ENCODE measurements at regions not wholly inside any gene's neighbourhood (a gene's known extent, or its start where the extent isn't known, plus 50 kb on each side); places are given as distances from the start of the nearest gene placed in this dataset.

DNA sequence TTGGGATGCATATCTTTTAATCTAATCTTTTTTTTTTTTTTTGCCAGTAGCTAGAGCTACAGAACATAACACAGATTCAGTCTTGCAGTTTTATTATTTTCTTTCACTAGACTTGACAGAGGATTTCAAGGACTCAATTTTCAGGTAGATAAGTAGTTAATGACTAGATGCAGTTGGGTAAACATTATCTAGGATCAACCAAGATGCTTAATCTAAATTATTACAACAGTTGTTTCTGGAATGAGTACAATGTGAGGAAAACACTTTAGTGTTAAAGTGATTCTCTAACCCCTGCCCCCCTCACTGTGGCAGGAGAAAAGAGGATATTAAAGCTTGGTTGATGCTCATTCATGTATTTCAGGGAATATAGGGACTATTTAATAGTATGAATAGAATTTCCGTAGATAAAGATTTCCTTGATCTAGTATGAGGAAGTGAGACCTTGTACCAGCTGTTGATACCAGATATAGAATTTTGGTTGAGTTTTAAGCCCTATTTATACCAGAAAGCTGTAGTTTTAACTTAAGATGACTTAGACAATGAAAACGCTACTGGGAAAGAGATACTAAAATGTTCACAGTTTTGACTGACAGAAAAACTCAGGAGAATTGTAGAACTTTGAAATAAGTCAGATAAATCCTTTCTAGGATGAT, 389.0 kb upstream of the C2CD4B start:
- H3K36me3 ChIP-seq: no peaks in the 10 kb centered on the region
- peaks cover 0 to 24% (median 7%) of the 10 kb centered on the region in 12 donors for H3K4me1 ChIP-seq
- WGBS, 4 donors: 75 to 84% (median 80%) methylated on average over 2 of the region's 2 CpGs
- H3K27ac ChIP-seq: no peak overlapping the region
- no peaks in the 10 kb centered on the region for H3K27me3 ChIP-seq
- peaks cover 0 to 7% (median 0%) of the 10 kb centered on the region in 12 donors for H3K9me3 ChIP-seq
- ATAC-seq (no peak), DNase-seq (no peak)
- no peak overlapping the region for H3K4me3 ChIP-seq
- intact Hi-C loops (cut with DNase I): loop anchor here in 1 of 10 donors (10.0 kb wide), 1 partner anchor 159 kb away; the partner anchor contains the start of gene TLN2
- TF ChIP-seq, protein P1, sequence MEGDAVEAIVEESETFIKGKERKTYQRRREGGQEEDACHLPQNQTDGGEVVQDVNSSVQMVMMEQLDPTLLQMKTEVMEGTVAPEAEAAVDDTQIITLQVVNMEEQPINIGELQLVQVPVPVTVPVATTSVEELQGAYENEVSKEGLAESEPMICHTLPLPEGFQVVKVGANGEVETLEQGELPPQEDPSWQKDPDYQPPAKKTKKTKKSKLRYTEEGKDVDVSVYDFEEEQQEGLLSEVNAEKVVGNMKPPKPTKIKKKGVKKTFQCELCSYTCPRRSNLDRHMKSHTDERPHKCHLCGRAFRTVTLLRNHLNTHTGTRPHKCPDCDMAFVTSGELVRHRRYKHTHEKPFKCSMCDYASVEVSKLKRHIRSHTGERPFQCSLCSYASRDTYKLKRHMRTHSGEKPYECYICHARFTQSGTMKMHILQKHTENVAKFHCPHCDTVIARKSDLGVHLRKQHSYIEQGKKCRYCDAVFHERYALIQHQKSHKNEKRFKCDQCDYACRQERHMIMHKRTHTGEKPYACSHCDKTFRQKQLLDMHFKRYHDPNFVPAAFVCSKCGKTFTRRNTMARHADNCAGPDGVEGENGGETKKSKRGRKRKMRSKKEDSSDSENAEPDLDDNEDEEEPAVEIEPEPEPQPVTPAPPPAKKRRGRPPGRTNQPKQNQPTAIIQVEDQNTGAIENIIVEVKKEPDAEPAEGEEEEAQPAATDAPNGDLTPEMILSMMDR (IDR thresholded peaks at IDR 0.05): no peak
- no peak for TF ChIP-seq POLR2A (IDR thresholded peaks at IDR 0.05)

DNA sequence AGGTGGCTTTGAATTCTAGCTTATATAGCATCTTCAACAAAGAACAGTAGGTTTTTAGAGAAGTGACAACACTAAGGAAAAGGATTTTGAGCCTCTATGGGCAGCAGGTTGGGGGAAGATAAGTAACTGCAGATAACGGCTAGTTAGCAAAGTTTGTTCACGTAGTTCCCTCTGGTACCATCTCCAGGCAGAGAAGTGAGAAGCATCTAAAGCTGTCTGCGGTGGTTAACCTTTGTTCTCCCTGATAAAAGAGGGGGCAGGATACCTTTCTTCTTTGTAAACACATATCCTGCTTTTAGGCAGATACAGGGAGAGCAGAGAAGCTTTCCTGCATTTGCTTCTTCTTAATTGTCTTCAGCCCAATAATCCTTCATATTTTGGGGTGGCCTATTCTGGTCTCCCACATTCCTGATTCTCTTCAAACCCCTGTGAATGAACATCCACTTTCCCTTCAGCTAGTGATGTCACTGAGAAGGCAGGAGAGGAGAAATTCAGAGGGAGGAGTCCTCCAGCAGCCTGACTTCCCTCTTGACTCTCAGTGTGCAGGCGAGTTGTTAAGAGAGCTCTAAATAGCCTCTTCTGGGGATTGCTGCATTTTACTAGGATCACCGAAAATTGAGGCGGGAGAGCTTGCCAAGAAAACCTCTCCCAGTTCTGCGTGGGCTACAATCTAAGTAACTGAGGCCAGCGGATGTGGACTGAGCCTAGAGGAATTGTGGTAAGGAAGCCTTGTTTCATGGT, 393.7 kb upstream of the C2CD4B start:
- WGBS, 4 donors: 47 to 61% (median 59%) methylated on average over 8 of the region's 8 CpGs
- H3K4me3 ChIP-seq: no peak overlapping the region
- DNase-seq (peak in 4 of 5 donors; percentile 54 to 78 (median 74)), ATAC-seq (peak; percentile 55 to 86 (median 84))
- intact Hi-C loops (cut with DNase I): loop anchor here in 3 of 10 donors (5.0 to 10.0 kb wide), 3 partner anchors 38 to 164 kb away; partner anchors contain the start of gene TLN2 (in 1 of the 3)
- H3K9me3 ChIP-seq: no peaks in the 10 kb centered on the region
- H3K27ac ChIP-seq: peak overlapping the region in 9 of 12 donors; percentile 34 to 75 (median 43)
- no peaks in the 10 kb centered on the region for H3K27me3 ChIP-seq
- no peaks in the 10 kb centered on the region for H3K36me3 ChIP-seq
- H3K4me1 ChIP-seq: peaks cover 0 to 34% (median 21%) of the 10 kb centered on the region in 12 donors
- TF ChIP-seq, protein P1 (IDR thresholded peaks at IDR 0.05): no peak
- TF ChIP-seq POLR2A (IDR thresholded peaks at IDR 0.05): no peak

DNA sequence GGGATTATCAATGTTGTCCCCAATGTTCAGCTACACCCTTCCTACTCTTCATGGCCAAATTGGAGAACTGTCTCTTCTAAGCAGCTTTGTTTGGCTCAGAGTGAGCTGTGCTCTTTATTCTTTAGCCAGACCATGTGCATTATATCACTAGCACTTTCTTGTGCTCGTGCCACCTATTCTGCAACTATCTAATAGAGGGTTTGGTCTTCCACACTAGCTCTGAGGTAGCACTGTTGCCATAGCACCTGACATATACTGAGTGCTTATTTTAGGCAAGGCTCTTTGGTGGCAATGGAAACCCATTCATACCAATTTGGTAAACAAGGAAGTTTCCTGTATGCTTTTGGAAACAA, 394.3 kb upstream of the C2CD4B start:
- intact Hi-C loops (cut with DNase I): loop anchor here in 3 of 10 donors (5.0 to 10.0 kb wide), 3 partner anchors 38 to 165 kb away; partner anchors contain the start of gene TLN2 (in 1 of the 3)
- Histone ChIP-seq H3K4me3 (no peak overlapping the region), H3K36me3 (no peaks in the 10 kb centered on the region), H3K27ac (peak overlapping the region in 10 of 12 donors; percentile 5 to 73 (median 40)), H3K9me3 (no peaks in the 10 kb centered on the region), H3K4me1 (peaks cover 0 to 34% (median 21%) of the 10 kb centered on the region in 12 donors), H3K27me3 (no peaks in the 10 kb centered on the region)
- 20 to 35% (median 26%) methylated on average over 1 of the region's 1 CpG for WGBS, 4 donors
- ATAC-seq: peak in 2 of 4 donors; percentile 26 to 50
- TF ChIP-seq, protein P1 (IDR thresholded peaks at IDR 0.05): no peak
- TF ChIP-seq POLR2A (IDR thresholded peaks at IDR 0.05): no peak
- no peak for DNase-seq

DNA sequence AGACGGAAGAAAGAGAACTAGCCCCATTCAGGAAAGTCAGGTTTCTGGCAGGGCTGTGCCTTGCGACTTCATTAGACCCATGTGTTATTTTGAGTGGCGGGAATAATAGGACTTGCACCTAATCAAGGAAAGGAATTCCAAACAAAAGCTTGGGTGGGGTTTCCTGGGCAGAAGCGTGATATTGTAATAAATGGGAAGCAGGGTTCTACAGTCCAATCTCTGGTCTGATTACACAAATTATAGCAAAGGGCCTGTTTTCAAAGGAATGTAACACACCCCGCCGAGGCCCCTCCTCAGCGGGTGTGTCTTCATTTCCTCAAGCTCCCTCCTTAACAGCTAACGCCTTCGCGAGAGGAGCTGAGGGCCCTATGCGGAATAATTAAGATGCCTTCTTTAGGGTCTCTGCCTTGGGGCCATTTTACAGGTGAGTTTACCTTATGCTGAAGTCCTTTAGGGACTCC, 396.0 kb upstream of the C2CD4B start:
- intact Hi-C loops (cut with DNase I): loop anchor here in 1 of 10 donors (10.0 kb wide), 1 partner anchor 166 kb away; the partner anchor contains the start of gene TLN2
- ATAC-seq (peak; percentile 59 to 69 (median 65)), DNase-seq (peak in 3 of 5 donors; percentile 37 to 53 (median 41))
- 58 to 67% (median 66%) methylated on average over 11 of the region's 11 CpGs for WGBS, 4 donors
- Histone ChIP-seq H3K4me1 (peaks cover 0 to 34% (median 21%) of the 10 kb centered on the region in 12 donors), H3K9me3 (no peaks in the 10 kb centered on the region), H3K4me3 (peak overlapping the region in 11 of 12 donors; percentile 3 to 52 (median 41)), H3K27ac (peak overlapping the region in 8 of 12 donors; percentile 31 to 64 (median 51)), H3K36me3 (no peaks in the 10 kb centered on the region), H3K27me3 (no peaks in the 10 kb centered on the region)
- TF ChIP-seq POLR2A (IDR thresholded peaks at IDR 0.05): no peak
- TF ChIP-seq, protein P1 (IDR thresholded peaks at IDR 0.05): no peak

Measured in heart left ventricle (tissue), 16 donors.